A673 (cell line): ENCODE measurements at regions not wholly inside any gene's neighbourhood (a gene's known extent, or its start where the extent isn't known, plus 50 kb on each side); places are given as distances from the start of the nearest gene placed in this dataset.

Experiments used
- BruUV-seq: library from RNA; stranded (reverse); fragments of 400-500 nt; replicated peaks from 2 replicates; lab custom pipeline; 2021; lab: Mats Ljungman, UMichigan
- CTCF ChIA-PET: fragments of 300-600 bp; sonication (Branson Sonifier 250); formaldehyde crosslinking; loops from one replicate; lab custom pipeline; 2022; ENCODE audit warnings: antibody characterized with exemption; lab: Charles Lee
- POLR2A ChIA-PET: fragments of 300-600 bp; sonication (Branson Sonifier 250); formaldehyde crosslinking; loops from one replicate; lab custom pipeline; 2022; ENCODE audit warnings: antibody characterized with exemption; ENCODE audit not compliant: low non-redundant PET; lab: Charles Lee
- DNase-seq: peaks from one replicate; pipeline ENCODE4 v3.0.0-alpha.2; 2015; ENCODE audit warnings: low spot score
- H3K27ac ChIP-seq: fragments of 200-600 bp; sonication (generic); 2 replicates; pipeline ENCODE4 v1.5.1; 2016; ENCODE audit warnings: mixed run types, low read depth, mild to moderate bottlenecking, mixed read lengths, antibody characterized with exemption, low read length; ENCODE audit not compliant: poor library complexity, severe bottlenecking
- H3K27me3 ChIP-seq: fragments of 200-600 bp; sonication (generic); replicated peaks from 2 replicates; pipeline ENCODE4 v1.6.1; 2017; ENCODE audit warnings: mixed run types, low read depth, mild to moderate bottlenecking, mixed read lengths, antibody characterized with exemption, low read length; ENCODE audit not compliant: insufficient read depth, poor library complexity
- H3K36me3 ChIP-seq: fragments of 200-600 bp; sonication (generic); 2 replicates; pipeline ENCODE4 v1.6.1; 2016; ENCODE audit warnings: mixed run types, mild to moderate bottlenecking, mixed read lengths, antibody characterized with exemption, low read length; ENCODE audit not compliant: insufficient read depth, poor library complexity, severe bottlenecking
- H3K4me1 ChIP-seq: fragments of 200-600 bp; sonication (generic); 2 replicates; pipeline ENCODE4 v1.6.1; 2017; ENCODE audit warnings: mixed run types, mild to moderate bottlenecking, mixed read lengths, antibody characterized with exemption, low read length; ENCODE audit not compliant: insufficient read depth, poor library complexity, severe bottlenecking
- H3K4me3 ChIP-seq: fragments of 200-600 bp; sonication (generic); 2 replicates; pipeline ENCODE4 v1.5.1; 2016; ENCODE audit warnings: low read depth, mixed run types, mild to moderate bottlenecking, mixed read lengths, low read length; ENCODE audit not compliant: poor library complexity, severe bottlenecking
- H3K9me3 ChIP-seq: fragments of 200-600 bp; sonication (generic); 2 replicates; pipeline ENCODE4 v1.6.1; 2016; ENCODE audit warnings: mixed run types, low read depth, mild to moderate bottlenecking, mixed read lengths, antibody characterized with exemption, low read length; ENCODE audit not compliant: poor library complexity, severe bottlenecking
- EZH2 ChIP-seq: fragments of 200-600 bp; sonication (generic); IDR thresholded peaks from 2 replicates; pipeline ENCODE4 v1.6.1; 2017; ENCODE audit warnings: borderline replicate concordance, low read depth, mild to moderate bottlenecking, mixed read lengths, antibody characterized with exemption, low read length; ENCODE audit not compliant: poor library complexity, severe bottlenecking
- intact Hi-C: fragments of 100-400 bp; cut with micrococcal nuclease; formaldehyde crosslinking; loops from one replicate; pipeline ENCODE4 v1.10.0; 2022; ENCODE audit not compliant: unreplicated experiment
- TF ChIP-seq, protein P1 (sequence below): fragments of 300-800, 200-600 bp; sonication (generic); conservative IDR thresholded peaks from 2 replicates; pipeline ENCODE4 v1.5.1; 2017; ENCODE audit warnings: low read depth, mild to moderate bottlenecking, antibody characterized with exemption, low read length, moderate library complexity, mixed read lengths

DNA sequence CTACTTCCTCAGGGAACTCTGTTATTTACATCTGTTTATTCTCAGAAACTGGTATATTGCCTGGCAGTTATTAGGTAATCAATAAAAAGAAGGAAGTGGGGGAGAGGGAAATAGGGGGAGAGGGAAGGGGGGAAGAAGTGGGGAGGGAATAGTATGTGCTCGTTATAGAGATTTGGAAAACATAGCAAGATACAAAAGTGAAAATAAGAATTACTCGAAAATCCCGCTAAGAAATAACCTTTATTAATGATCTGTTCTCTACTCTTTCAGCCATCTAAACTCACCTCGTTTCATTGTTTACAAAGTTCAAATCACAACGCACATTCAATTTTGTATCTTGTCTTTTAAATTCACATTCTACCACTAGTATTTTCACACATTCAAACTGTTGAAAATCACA is 63.0 kb upstream of the CDCA7L start:
- peaks cover 21% of the 10 kb centered on the region for H3K27me3 ChIP-seq
- ChIA-PET POLR2A (no interaction called here), CTCF (no interaction called here)
- no peaks in the 10 kb centered on the region for H3K9me3 ChIP-seq
- BruUV-seq = no TSS peak
- no peak for DNase-seq
- no peaks in the 10 kb centered on the region for H3K36me3 ChIP-seq
- TF ChIP-seq EZH2 = no peak
- TF ChIP-seq, protein P1, sequence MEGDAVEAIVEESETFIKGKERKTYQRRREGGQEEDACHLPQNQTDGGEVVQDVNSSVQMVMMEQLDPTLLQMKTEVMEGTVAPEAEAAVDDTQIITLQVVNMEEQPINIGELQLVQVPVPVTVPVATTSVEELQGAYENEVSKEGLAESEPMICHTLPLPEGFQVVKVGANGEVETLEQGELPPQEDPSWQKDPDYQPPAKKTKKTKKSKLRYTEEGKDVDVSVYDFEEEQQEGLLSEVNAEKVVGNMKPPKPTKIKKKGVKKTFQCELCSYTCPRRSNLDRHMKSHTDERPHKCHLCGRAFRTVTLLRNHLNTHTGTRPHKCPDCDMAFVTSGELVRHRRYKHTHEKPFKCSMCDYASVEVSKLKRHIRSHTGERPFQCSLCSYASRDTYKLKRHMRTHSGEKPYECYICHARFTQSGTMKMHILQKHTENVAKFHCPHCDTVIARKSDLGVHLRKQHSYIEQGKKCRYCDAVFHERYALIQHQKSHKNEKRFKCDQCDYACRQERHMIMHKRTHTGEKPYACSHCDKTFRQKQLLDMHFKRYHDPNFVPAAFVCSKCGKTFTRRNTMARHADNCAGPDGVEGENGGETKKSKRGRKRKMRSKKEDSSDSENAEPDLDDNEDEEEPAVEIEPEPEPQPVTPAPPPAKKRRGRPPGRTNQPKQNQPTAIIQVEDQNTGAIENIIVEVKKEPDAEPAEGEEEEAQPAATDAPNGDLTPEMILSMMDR = no peak
- peaks cover 10% of the 10 kb centered on the region for H3K4me1 ChIP-seq
- intact Hi-C loops = loop anchor here (10.0 kb wide), 2 partner anchors 434 to 1224 kb away; partner anchors contain the start of gene SP8
- H3K27ac ChIP-seq = no peak overlapping the region
- H3K4me3 ChIP-seq = no peak overlapping the region

DNA sequence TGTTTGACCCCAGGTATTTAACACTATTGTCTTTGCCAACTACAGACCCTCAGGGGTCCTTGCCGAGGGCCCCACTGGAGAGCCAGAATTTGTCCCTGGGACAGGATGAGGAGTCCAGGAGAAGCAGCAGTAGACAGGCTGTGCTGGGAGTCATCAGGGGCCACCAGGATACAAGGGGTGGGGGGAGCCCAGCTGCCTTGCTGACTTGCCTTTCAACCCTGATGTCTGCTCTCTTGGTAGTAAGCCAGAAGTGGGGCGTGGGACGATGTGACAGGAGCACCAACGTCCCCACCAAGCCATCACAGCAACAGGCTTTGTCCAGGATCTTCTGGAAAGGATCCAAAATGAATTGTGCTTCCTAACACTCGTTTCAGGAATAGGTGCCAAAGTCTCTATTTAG is 62.4 kb upstream of the CDCA7L start:
- CTCF ChIA-PET = no interaction called here
- H3K36me3 ChIP-seq = no peaks in the 10 kb centered on the region
- no peak overlapping the region for H3K4me3 ChIP-seq
- H3K27me3 ChIP-seq = peaks cover 15% of the 10 kb centered on the region
- intact Hi-C loops = loop anchor here (10.0 kb wide), 2 partner anchors 433 to 1223 kb away; partner anchors contain the start of gene SP8
- H3K4me1 ChIP-seq = peaks cover 10% of the 10 kb centered on the region
- POLR2A ChIA-PET = interaction anchor here (0.6 kb wide), 1 partner anchor 136 kb away, joined by 7 read pairs; no protein-coding TSS in a partner anchor
- H3K27ac ChIP-seq = no peak overlapping the region
- TF ChIP-seq, protein P1 = no peak
- no peak for TF ChIP-seq EZH2
- H3K9me3 ChIP-seq = no peaks in the 10 kb centered on the region
- DNase-seq = no peak
- no TSS peak for BruUV-seq

DNA sequence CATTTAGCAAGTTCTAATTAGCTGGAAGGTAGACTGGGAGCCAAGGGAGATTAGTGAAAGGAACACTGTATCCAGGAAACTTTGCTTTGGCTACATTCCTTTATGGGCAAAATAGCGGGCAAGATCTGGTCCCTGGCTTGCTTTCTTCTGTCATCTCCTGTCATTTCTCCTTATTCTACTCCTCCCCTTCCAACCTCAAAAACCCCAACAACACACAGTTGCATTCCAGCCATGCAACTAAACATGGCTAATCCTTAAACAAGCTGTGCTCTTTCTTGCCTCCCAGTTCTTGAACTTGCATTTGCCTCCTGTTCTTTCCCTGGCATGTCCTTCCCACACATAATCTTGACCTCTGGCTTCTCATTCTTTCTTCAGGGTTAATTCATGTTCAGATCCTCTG is 59.5 kb upstream of the CDCA7L start:
- ChIA-PET CTCF (no interaction called here), POLR2A (no interaction called here)
- Histone ChIP-seq H3K4me1 (peaks cover 14% of the 10 kb centered on the region), H3K36me3 (no peaks in the 10 kb centered on the region), H3K4me3 (no peak overlapping the region), H3K27me3 (peaks cover 14% of the 10 kb centered on the region), H3K9me3 (no peaks in the 10 kb centered on the region), H3K27ac (no peak overlapping the region)
- no TSS peak for BruUV-seq
- DNase-seq = no peak
- intact Hi-C loops = loop anchor here (10.0 kb wide), 2 partner anchors 430 to 1220 kb away; partner anchors contain the start of gene SP8
- TF ChIP-seq, protein P1 = no peak
- TF ChIP-seq EZH2 = no peak
